Mesothelial cell of epicardium (in vitro differentiated cells): ENCODE measurements at regions not wholly inside any gene's neighbourhood (a gene's known extent, or its start where the extent isn't known, plus 50 kb on each side); places are given as distances from the start of the nearest gene placed in this dataset.

ENCODE experiments used
- DNase-seq, 2 experiments: peaks; one replicate each; pipeline ENCODE4 v3.0.0; 2021; ENCODE audit warnings: low spot score in 2 of 2; ENCODE audit not compliant: unreplicated experiment in 2 of 2
- H3K27ac Mint-ChIP-seq: 2 replicates; pipeline ENCODE4 v1.8.0; 2021; ENCODE audit warnings: mixed read lengths
- H3K27me3 Mint-ChIP-seq: 2 replicates; pipeline ENCODE4 v1.8.0; 2021; ENCODE audit warnings: low read depth, mixed read lengths
- H3K36me3 Mint-ChIP-seq: 2 replicates; pipeline ENCODE4 v1.8.0; 2021; ENCODE audit warnings: mixed read lengths
- H3K4me1 Mint-ChIP-seq: 2 replicates; pipeline ENCODE4 v1.8.0; 2021; ENCODE audit warnings: mixed read lengths
- H3K4me3 Mint-ChIP-seq: 2 replicates; pipeline ENCODE4 v1.8.0; 2021; ENCODE audit warnings: mild to moderate bottlenecking, moderate library complexity, mixed read lengths
- H3K9me3 Mint-ChIP-seq: 2 replicates; pipeline ENCODE4 v1.8.0; 2021; ENCODE audit warnings: mixed read lengths
- TF ChIP-seq, protein P1 (sequence below): fragments of 200-600 bp; sonication (generic); IDR thresholded peaks from one replicate; pipeline ENCODE4 v1.5.0; 2021; ENCODE audit warnings: antibody characterized with exemption; ENCODE audit not compliant: unreplicated experiment

DNA sequence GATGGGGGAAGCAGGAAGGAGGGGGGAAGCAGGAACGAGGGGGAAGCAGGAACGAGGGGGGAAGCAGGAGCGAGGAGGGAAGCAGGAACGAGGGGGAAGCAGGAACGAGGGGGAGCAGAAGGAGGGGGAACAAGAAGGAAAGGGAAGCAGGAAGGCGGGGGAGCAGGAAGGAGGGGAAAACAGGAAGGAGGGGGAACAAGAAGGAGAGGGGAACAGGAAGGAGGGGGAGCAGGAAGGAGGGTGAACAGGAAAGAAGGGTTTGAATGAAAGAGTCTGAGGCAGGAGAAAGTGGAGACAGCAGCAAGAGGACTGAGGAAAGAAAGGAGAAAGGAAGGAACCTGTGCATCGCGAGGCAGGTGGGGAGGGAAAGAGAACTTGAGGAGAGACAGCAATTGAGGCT lies 256.6 kb downstream of the PTEN start:
- Mint-ChIP-seq H3K9me3 (peaks cover 2% of the 10 kb centered on the region), H3K27me3 (peaks cover 5% of the 10 kb centered on the region), H3K4me1 (peaks cover 4% of the 10 kb centered on the region), H3K27ac (no peak overlapping the region), H3K36me3 (no peaks in the 10 kb centered on the region), H3K4me3 (no peak overlapping the region)
- TF ChIP-seq, protein P1, sequence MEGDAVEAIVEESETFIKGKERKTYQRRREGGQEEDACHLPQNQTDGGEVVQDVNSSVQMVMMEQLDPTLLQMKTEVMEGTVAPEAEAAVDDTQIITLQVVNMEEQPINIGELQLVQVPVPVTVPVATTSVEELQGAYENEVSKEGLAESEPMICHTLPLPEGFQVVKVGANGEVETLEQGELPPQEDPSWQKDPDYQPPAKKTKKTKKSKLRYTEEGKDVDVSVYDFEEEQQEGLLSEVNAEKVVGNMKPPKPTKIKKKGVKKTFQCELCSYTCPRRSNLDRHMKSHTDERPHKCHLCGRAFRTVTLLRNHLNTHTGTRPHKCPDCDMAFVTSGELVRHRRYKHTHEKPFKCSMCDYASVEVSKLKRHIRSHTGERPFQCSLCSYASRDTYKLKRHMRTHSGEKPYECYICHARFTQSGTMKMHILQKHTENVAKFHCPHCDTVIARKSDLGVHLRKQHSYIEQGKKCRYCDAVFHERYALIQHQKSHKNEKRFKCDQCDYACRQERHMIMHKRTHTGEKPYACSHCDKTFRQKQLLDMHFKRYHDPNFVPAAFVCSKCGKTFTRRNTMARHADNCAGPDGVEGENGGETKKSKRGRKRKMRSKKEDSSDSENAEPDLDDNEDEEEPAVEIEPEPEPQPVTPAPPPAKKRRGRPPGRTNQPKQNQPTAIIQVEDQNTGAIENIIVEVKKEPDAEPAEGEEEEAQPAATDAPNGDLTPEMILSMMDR = no peak
- DNase-seq = no peak

DNA sequence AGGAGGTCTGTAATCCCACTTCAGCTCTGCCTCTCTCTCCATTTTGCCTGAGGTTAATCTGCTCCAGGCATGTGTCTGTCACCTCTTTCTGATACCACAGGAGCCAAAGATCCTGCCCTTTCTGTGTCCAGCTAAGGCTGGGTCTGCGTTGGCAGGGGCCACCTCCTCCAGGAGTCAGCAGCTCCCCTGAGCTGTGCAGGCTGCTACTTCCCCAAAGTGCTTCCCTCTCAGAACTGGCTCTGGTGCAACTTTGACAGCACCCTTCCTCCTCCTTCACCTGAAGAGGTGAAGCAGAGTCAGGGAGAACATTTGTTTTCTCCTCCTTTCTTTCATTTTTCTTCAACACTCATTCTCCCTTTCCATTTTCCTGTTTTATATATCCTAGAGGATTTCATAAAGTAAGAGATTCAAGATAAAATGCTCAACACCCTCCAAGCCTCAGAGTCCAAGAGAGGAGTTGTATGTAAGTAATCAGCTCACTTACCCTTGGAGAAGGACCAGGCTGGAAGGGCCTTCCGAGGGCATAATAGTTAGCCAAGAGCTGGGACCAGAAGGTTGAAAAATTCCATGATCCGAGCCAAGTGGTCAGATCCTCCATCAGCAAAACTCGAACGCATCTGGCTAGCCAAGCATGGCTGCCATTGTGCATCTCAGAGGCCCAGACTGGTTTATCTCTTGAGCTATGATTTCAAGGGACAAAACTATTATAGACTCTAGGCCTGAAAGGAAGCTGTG lies 257.3 kb downstream of the PTEN start:
- TF ChIP-seq, protein P1 = no peak
- Mint-ChIP-seq H3K36me3 (no peaks in the 10 kb centered on the region), H3K27me3 (peaks cover 5% of the 10 kb centered on the region), H3K4me3 (no peak overlapping the region), H3K9me3 (peaks cover 4% of the 10 kb centered on the region), H3K27ac (no peak overlapping the region), H3K4me1 (no peaks in the 10 kb centered on the region)
- DNase-seq = no peak

DNA sequence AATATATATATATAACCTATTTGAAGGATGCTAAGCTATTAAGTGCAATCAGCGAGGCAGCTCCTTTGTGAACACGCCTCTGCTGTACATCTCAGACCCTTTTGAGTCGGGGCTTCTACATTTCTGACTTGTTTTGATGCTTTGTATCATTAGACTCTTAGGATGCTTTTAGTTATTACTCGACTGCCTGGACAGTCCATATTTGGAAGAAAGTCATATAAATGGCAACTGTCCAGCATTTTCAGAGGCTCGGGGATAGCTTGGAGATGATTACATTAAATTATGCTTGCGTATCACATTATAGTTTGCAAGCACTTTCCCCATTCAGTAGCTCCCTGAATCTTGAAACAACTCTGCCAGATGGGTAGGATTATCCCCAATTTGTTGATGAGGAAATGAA lies 257.9 kb downstream of the PTEN start:
- TF ChIP-seq, protein P1 = no peak
- H3K27me3 Mint-ChIP-seq = peaks cover 5% of the 10 kb centered on the region
- no peaks in the 10 kb centered on the region for H3K36me3 Mint-ChIP-seq
- DNase-seq = no peak
- H3K27ac Mint-ChIP-seq = no peak overlapping the region
- no peak overlapping the region for H3K4me3 Mint-ChIP-seq
- H3K9me3 Mint-ChIP-seq = peaks cover 4% of the 10 kb centered on the region
- H3K4me1 Mint-ChIP-seq = no peaks in the 10 kb centered on the region

- Mint-ChIP-seq H3K36me3 (no peaks in the 10 kb centered on the region), H3K27me3 (peaks cover 5% of the 10 kb centered on the region), H3K27ac (no peak overlapping the region), H3K9me3 (peaks cover 4% of the 10 kb centered on the region), H3K4me1 (no peaks in the 10 kb centered on the region), H3K4me3 (no peak overlapping the region)
- TF ChIP-seq, protein P1 = no peak
- no peak for DNase-seq
These were observed 258.7 kb downstream of the PTEN start for GRCh38 chr10:88122145-88122544.

- Mint-ChIP-seq H3K27ac (no peak overlapping the region), H3K27me3 (peaks cover 5% of the 10 kb centered on the region)
- no peak for DNase-seq
These were observed 259.2 kb downstream of the PTEN start for GRCh38 chr10:88122576-88122975.

More at GRCh38 chr10:88122576-88122975, 259.2 kb downstream of the PTEN start:
- Mint-ChIP-seq H3K4me1 (no peaks in the 10 kb centered on the region), H3K4me3 (no peak overlapping the region), H3K36me3 (no peaks in the 10 kb centered on the region), H3K9me3 (peaks cover 4% of the 10 kb centered on the region)
- TF ChIP-seq, protein P1 = no peak
